GM19452 (cell line): ENCODE measurements at regions not wholly inside any gene's neighbourhood (a gene's known extent, or its start where the extent isn't known, plus 50 kb on each side); places are given as distances from the start of the nearest gene placed in this dataset.

ENCODE experiments used
- ATAC-seq: cut with Tn5 transposase; IDR thresholded peaks from one replicate; pipeline ENCODE4 v1.9.1; 2021; ENCODE audit not compliant: unreplicated experiment

DNA sequence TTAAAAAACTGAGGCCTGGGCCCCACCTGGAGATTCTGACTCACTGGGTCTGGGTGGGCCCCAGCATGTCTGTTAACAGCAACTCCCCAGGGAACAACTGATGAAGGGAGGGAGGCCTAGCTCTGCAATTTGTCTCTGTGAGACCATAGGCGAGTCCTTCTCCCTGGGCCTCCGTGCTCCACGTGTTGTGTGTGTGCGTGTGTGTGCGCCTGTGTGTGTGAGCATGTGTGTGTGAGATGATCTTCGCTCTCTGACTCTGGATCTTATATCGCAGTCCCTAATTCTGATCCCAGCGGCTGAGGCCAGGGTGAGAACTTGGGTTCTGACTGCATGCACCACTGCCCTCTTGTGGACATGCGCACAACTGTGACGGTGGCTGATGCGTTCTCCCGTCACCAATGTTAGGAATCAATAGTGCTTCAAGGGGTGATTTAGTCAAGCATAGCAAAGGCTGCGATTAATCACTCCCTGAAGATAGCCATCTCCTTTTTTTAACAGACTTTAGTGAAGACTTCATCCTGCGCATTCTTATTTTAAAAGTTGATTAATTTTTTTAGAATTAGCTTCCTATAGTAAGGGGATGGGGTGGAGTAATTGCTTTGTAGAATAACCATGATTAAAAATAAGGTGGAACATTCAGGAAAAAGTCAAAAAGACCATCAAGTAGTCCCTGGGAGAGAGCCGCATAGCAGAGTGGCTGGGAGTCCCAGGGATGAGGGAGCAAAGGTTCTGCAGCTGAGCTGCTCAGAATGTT is 62.4 kb upstream of the USP24 start:
- peak; percentile 89 for ATAC-seq

DNA sequence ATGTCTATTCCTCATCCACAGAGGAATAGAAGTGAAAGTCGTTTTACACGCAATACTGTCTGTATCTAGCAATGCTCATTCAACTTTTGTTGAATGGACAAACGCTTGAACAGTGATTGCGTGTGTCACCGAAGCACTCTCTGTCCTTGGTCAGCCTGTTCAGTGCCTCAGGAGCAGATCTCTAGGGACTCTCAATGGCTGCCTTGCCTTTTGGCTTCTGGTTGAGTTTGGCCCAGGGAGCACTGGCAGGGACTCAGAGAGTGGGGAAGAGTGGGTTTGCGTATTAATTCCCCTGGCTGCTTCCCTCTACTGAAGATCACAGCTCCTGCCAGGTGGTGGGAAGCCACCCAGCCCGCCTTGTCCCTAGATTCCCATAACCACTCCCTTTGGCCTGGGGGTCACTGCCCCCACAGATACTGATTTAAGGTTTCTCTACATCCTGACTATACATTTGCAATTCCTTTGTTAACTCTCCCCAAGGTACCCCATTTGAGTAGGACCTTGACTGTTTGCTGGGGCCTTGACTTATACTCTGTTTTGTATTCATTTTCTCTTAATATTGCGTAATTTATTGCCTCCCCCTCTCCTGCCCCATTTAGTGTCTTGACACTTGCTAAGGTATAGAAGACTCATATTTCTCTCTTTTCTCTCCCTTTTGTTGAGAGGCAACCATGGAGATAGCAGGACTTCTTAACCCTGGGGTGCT is 61.7 kb upstream of the USP24 start:
- ATAC-seq = no peak

DNA sequence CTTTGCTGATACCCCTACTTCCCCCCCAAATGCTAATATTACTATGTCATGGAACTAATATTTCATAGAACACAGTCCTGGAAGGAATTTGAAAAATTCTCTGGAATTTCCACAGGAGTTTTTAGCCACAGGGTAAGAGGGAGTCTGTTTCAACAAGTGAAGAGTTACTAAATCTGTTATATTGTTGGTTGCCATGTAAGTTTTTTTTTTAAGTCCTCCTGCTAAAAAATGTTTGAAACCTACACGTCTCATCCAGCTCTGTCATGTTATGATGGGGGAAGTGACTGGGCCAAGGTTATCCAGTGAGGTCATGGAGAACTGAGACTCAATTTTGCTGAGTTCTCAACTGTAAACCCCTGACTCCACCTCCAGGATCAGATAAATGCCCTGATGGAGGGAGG is 60.8 kb upstream of the USP24 start:
- ATAC-seq = no peak

DNA sequence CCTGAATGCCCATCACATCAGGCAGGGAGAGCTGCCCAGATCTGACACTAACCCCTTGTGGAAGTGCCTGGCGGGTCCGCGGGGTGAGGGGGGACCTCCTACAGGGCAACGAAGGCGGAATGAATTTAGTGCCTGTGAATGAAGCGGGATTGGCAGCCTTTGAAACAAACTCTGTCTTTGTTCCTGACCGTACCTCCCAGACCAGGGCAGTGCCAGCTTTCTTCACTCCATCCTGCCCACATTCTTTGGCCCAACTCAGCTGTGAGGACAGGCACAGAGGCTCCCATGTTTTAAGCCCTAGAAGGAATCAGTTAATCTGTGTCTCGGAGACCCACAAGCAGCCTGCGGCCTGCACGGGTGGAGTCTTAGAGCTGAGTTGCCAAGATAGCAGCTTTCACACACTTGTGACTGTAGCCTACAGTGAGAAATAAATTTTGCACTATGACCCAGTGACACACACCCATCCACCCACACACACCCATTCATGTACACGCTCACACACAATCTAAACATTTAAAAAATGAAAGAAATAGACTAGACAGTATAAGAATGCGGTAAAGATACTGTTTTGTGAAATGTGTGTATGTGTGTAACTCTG is 60.1 kb upstream of the USP24 start:
- no peak for ATAC-seq

DNA sequence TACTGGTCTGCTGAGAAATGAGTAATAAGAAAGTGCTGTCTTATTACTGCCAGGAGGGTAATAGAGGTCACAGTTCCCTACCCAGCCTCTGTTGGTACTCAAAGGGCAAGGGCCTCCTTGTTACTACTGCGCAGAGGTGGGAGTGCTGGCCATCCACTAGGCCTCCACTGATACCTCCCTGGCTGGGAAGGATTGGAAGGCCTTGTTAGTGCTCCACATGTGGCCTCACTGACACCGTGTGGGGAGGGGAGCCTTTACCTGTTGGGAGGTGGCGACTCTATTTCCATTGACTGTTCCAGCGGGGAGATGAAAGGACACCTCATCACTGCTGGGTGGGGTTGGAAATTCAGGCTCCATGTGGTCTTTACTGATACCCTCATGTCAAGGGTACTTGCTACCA is 57.8 kb upstream of the USP24 start:
- ATAC-seq = no peak
